Liver (tissue), 8 donors: ENCODE measurements at regions not wholly inside any gene's neighbourhood (a gene's known extent, or its start where the extent isn't known, plus 50 kb on each side); places are given as distances from the start of the nearest gene placed in this dataset.

ENCODE experiments used
- DNase-seq: peaks from one replicate; pipeline ENCODE4 v3.0.0-alpha.2; 2017; ENCODE audit warnings: low spot score
- H3K27ac ChIP-seq, 2 donors: one replicate each; pipeline ENCODE4 v1.7.0; 2013; ENCODE audit warnings: inconsistent platforms in 2 of 2, low read length in 2 of 2, control low read depth in 1 of 2, low read depth in 1 of 2, mild to moderate bottlenecking in 1 of 2
- H3K27me3 ChIP-seq, 4 donors: one replicate each; pipeline versions ENCODE4 v1.6.1 to v1.7.0; 2013; ENCODE audit warnings: low read length in 3 of 4, inconsistent platforms in 1 of 4, mild to moderate bottlenecking in 1 of 4, moderate library complexity in 1 of 4; ENCODE audit not compliant: control insufficient read depth in 4 of 4, insufficient read depth in 4 of 4
- H3K36me3 ChIP-seq, 4 donors: one replicate each; pipeline versions ENCODE4 v1.6.1 to v1.7.0; 2013; ENCODE audit warnings: low read length in 3 of 4, mild to moderate bottlenecking in 3 of 4, low read depth in 1 of 4, moderate library complexity in 1 of 4; ENCODE audit not compliant: control insufficient read depth in 4 of 4, insufficient read depth in 3 of 4
- H3K4me1 ChIP-seq, 4 donors: one replicate each; pipeline versions ENCODE4 v1.6.1 to v1.7.0; 2013; ENCODE audit warnings: low read length in 3 of 4, mild to moderate bottlenecking in 3 of 4, moderate library complexity in 1 of 4; ENCODE audit not compliant: control insufficient read depth in 4 of 4, insufficient read depth in 4 of 4
- H3K4me3 ChIP-seq, 3 donors: one replicate each; pipeline versions ENCODE4 v1.6.1 to v1.7.0; 2013; ENCODE audit warnings: low read length in 3 of 3, control low read depth in 1 of 3, low read depth in 1 of 3, mild to moderate bottlenecking in 1 of 3
- H3K9ac ChIP-seq, 2 donors: one replicate each; pipeline ENCODE4 v1.7.0; 2013; ENCODE audit warnings: low read length in 2 of 2, mild to moderate bottlenecking in 2 of 2, moderate library complexity in 2 of 2, control low read depth in 1 of 2, low read depth in 1 of 2
- H3K9me3 ChIP-seq, 4 donors: one replicate each; pipeline versions ENCODE4 v1.6.1 to v1.7.0; 2013; ENCODE audit warnings: low read length in 3 of 4; ENCODE audit not compliant: control insufficient read depth in 4 of 4
- ATF3 ChIP-seq: IDR thresholded peaks from 2 replicates; pipeline ENCODE4 v1.6.1; 2016; ENCODE audit warnings: antibody characterized with exemption
- CTCF ChIP-seq: fragments of 150-350 bp; IDR thresholded peaks from 2 replicates; pipeline ENCODE4 v1.5.1; 2017; ENCODE audit warnings: improper control_type of control experiment, low read depth, low read length; ENCODE audit not compliant: missing input control
- EGR1 ChIP-seq, 2 donors: IDR thresholded peaks; 2 replicates each; pipeline ENCODE4 v1.6.1; 2016 to 2018; ENCODE audit warnings: antibody characterized with exemption in 2 of 2, low read depth in 2 of 2
- FOXA1 ChIP-seq: IDR thresholded peaks from 2 replicates; pipeline ENCODE4 v1.6.1; 2016; ENCODE audit warnings: antibody characterized with exemption
- FOXA2 ChIP-seq: IDR thresholded peaks from 2 replicates; pipeline ENCODE4 v1.6.1; 2016; ENCODE audit warnings: antibody characterized with exemption
- GABPA ChIP-seq, 2 donors: IDR thresholded peaks in 1 of 2; conservative IDR thresholded peaks in 1 of 2; 2 replicates each; pipeline ENCODE4 v1.6.1; 2016; ENCODE audit warnings: antibody characterized with exemption in 2 of 2, mild to moderate bottlenecking in 1 of 2, moderate library complexity in 1 of 2
- HNF4A ChIP-seq, 2 donors: conservative IDR thresholded peaks; 2 replicates each; pipeline ENCODE4 v1.6.1; 2016; ENCODE audit warnings: antibody characterized with exemption in 2 of 2, mild to moderate bottlenecking in 2 of 2
- HNF4G ChIP-seq: IDR thresholded peaks from 2 replicates; pipeline ENCODE4 v1.6.1; 2016; ENCODE audit warnings: antibody characterized with exemption
- JUND ChIP-seq, 2 donors: IDR thresholded peaks; 2 replicates each; pipeline ENCODE4 v1.6.1; 2016; ENCODE audit warnings: antibody characterized with exemption in 2 of 2
- MAX ChIP-seq: IDR thresholded peaks from 2 replicates; pipeline ENCODE4 v1.6.1; 2016; ENCODE audit warnings: antibody characterized with exemption
- NR2F2 ChIP-seq: IDR thresholded peaks from 2 replicates; pipeline ENCODE4 v1.6.1; 2016; ENCODE audit warnings: antibody characterized with exemption
- RAD21 ChIP-seq, 2 donors: IDR thresholded peaks; 2 replicates each; pipeline ENCODE4 v1.6.1; 2016; ENCODE audit warnings: antibody characterized with exemption in 2 of 2, mild to moderate bottlenecking in 2 of 2
- REST ChIP-seq: IDR thresholded peaks from 2 replicates; pipeline ENCODE4 v1.6.1; 2016; ENCODE audit warnings: antibody characterized with exemption, mild to moderate bottlenecking
- RXRA ChIP-seq, 2 donors: IDR thresholded peaks; 2 replicates each; pipeline ENCODE4 v1.6.1; 2017 to 2018; ENCODE audit warnings: antibody characterized with exemption in 2 of 2, mild to moderate bottlenecking in 1 of 2
- SP1 ChIP-seq: IDR thresholded peaks from 2 replicates; pipeline ENCODE4 v1.6.1; 2018; ENCODE audit warnings: antibody characterized with exemption, mild to moderate bottlenecking
- TAF1 ChIP-seq: conservative IDR thresholded peaks from 2 replicates; pipeline ENCODE4 v1.6.1; 2016; ENCODE audit warnings: antibody characterized with exemption, mild to moderate bottlenecking
- YY1 ChIP-seq: IDR thresholded peaks from 2 replicates; pipeline ENCODE4 v1.6.1; 2016; ENCODE audit warnings: antibody characterized with exemption, mild to moderate bottlenecking
- ZBTB33 ChIP-seq: IDR thresholded peaks from 2 replicates; pipeline ENCODE4 v1.6.1; 2016; ENCODE audit warnings: antibody characterized with exemption
- WGBS: extraction: QIAGEN DNeasy Blood & Tissue Kit; methylation state at CpG from one replicate; pipeline ENCODE4 v1.1.7; 2013; 5-methylcytosine and 5-hydroxymethylcytosine counted together
- donor health status: healthy.
- donor health status: healthy.
- donor health status: healthy.
- donor health status: healthy.
- donor health status: healthy.

GRCh38 chr11:104582431-104582830, 315.8 kb downstream of the CASP12 start:
- peaks cover 0 to 3% (median 0%) of the 10 kb centered on the region in 4 donors for H3K27me3 ChIP-seq
- DNase-seq: no peak
- no peaks in the 10 kb centered on the region for H3K4me1 ChIP-seq
- no peaks in the 10 kb centered on the region for H3K36me3 ChIP-seq
- 80% methylated on average over 2 of the region's 2 CpGs for WGBS
- TF ChIP-seq HNF4G (no peak), CTCF (no peak), FOXA2 (no peak), MAX (no peak), TAF1 (no peak), EGR1 (IDR thresholded peaks at IDR 0.05; ENCODE audit: low read depth in 2 of 2) (no peak)
- H3K4me3 ChIP-seq: no peak overlapping the region
- no peak overlapping the region for H3K9ac ChIP-seq
- no peak overlapping the region for H3K27ac ChIP-seq
- peaks cover 0 to 3% (median 0%) of the 10 kb centered on the region in 4 donors for H3K9me3 ChIP-seq

GRCh38 chr11:104581246-104581980, 316.8 kb downstream of the CASP12 start:
- Histone ChIP-seq H3K9ac (no peak overlapping the region), H3K4me1 (no peaks in the 10 kb centered on the region), H3K9me3 (peaks cover 0 to 3% (median 0%) of the 10 kb centered on the region in 4 donors), H3K36me3 (no peaks in the 10 kb centered on the region), H3K27me3 (peaks cover 0 to 3% (median 0%) of the 10 kb centered on the region in 4 donors), H3K27ac (no peak overlapping the region), H3K4me3 (no peak overlapping the region)
- DNase-seq: no peak
- WGBS: 42% methylated on average over 2 of the region's 2 CpGs
- no peak for TF ChIP-seq TAF1
- no peak for TF ChIP-seq EGR1 (IDR thresholded peaks at IDR 0.05; ENCODE audit: low read depth in 2 of 2)
- TF ChIP-seq FOXA2: no peak
- TF ChIP-seq JUND (IDR thresholded peaks at IDR 0.05): no peak
- no peak for TF ChIP-seq RAD21 (IDR thresholded peaks at IDR 0.05)
- TF ChIP-seq FOXA1: no peak
- TF ChIP-seq GABPA (IDR thresholded peaks at IDR 0.05 in 1 of 2, conservative IDR thresholded peaks at IDR 0.05 in 1 of 2): no peak
- no peak for TF ChIP-seq HNF4G
- no peak for TF ChIP-seq ATF3
- TF ChIP-seq MAX: no peak
- TF ChIP-seq HNF4A (conservative IDR thresholded peaks at IDR 0.05): no peak
- no peak for TF ChIP-seq SP1
- no peak for TF ChIP-seq YY1
- no peak for TF ChIP-seq RXRA (IDR thresholded peaks at IDR 0.05)
- no peak for TF ChIP-seq ZBTB33
- no peak for TF ChIP-seq REST
- no peak for TF ChIP-seq NR2F2
